Liver (tissue), 8 donors: ENCODE measurements at regions not wholly inside any gene's neighbourhood (a gene's known extent, or its start where the extent isn't known, plus 50 kb on each side); places are given as distances from the start of the nearest gene placed in this dataset.
"Not testable (repeated sequence)": the region's sequence is repeated elsewhere in the genome, so short reads cannot be mapped to it uniquely, and the experiment has no call there.

ENCODE experiments used
- DNase-seq: peaks from one replicate; pipeline ENCODE4 v3.0.0-alpha.2; 2017; ENCODE audit warnings: low spot score
- H3K27ac ChIP-seq, 2 donors: one replicate each; pipeline ENCODE4 v1.7.0; 2013; ENCODE audit warnings: inconsistent platforms in 2 of 2, low read length in 2 of 2, control low read depth in 1 of 2, low read depth in 1 of 2, mild to moderate bottlenecking in 1 of 2
- H3K27me3 ChIP-seq, 4 donors: one replicate each; pipeline versions ENCODE4 v1.6.1 to v1.7.0; 2013; ENCODE audit warnings: low read length in 3 of 4, inconsistent platforms in 1 of 4, mild to moderate bottlenecking in 1 of 4, moderate library complexity in 1 of 4; ENCODE audit not compliant: control insufficient read depth in 4 of 4, insufficient read depth in 4 of 4
- H3K36me3 ChIP-seq, 4 donors: one replicate each; pipeline versions ENCODE4 v1.6.1 to v1.7.0; 2013; ENCODE audit warnings: low read length in 3 of 4, mild to moderate bottlenecking in 3 of 4, low read depth in 1 of 4, moderate library complexity in 1 of 4; ENCODE audit not compliant: control insufficient read depth in 4 of 4, insufficient read depth in 3 of 4
- H3K4me1 ChIP-seq, 4 donors: one replicate each; pipeline versions ENCODE4 v1.6.1 to v1.7.0; 2013; ENCODE audit warnings: low read length in 3 of 4, mild to moderate bottlenecking in 3 of 4, moderate library complexity in 1 of 4; ENCODE audit not compliant: control insufficient read depth in 4 of 4, insufficient read depth in 4 of 4
- H3K4me3 ChIP-seq, 3 donors: one replicate each; pipeline versions ENCODE4 v1.6.1 to v1.7.0; 2013; ENCODE audit warnings: low read length in 3 of 3, control low read depth in 1 of 3, low read depth in 1 of 3, mild to moderate bottlenecking in 1 of 3
- H3K9ac ChIP-seq, 2 donors: one replicate each; pipeline ENCODE4 v1.7.0; 2013; ENCODE audit warnings: low read length in 2 of 2, mild to moderate bottlenecking in 2 of 2, moderate library complexity in 2 of 2, control low read depth in 1 of 2, low read depth in 1 of 2
- H3K9me3 ChIP-seq, 4 donors: one replicate each; pipeline versions ENCODE4 v1.6.1 to v1.7.0; 2013; ENCODE audit warnings: low read length in 3 of 4; ENCODE audit not compliant: control insufficient read depth in 4 of 4
- GABPA ChIP-seq, 2 donors: IDR thresholded peaks in 1 of 2; conservative IDR thresholded peaks in 1 of 2; 2 replicates each; pipeline ENCODE4 v1.6.1; 2016; ENCODE audit warnings: antibody characterized with exemption in 2 of 2, mild to moderate bottlenecking in 1 of 2, moderate library complexity in 1 of 2
- HNF4A ChIP-seq, 2 donors: conservative IDR thresholded peaks; 2 replicates each; pipeline ENCODE4 v1.6.1; 2016; ENCODE audit warnings: antibody characterized with exemption in 2 of 2, mild to moderate bottlenecking in 2 of 2
- HNF4G ChIP-seq: IDR thresholded peaks from 2 replicates; pipeline ENCODE4 v1.6.1; 2016; ENCODE audit warnings: antibody characterized with exemption
- JUND ChIP-seq, 2 donors: IDR thresholded peaks; 2 replicates each; pipeline ENCODE4 v1.6.1; 2016; ENCODE audit warnings: antibody characterized with exemption in 2 of 2
- NR2F2 ChIP-seq: IDR thresholded peaks from 2 replicates; pipeline ENCODE4 v1.6.1; 2016; ENCODE audit warnings: antibody characterized with exemption
- RAD21 ChIP-seq, 2 donors: IDR thresholded peaks; 2 replicates each; pipeline ENCODE4 v1.6.1; 2016; ENCODE audit warnings: antibody characterized with exemption in 2 of 2, mild to moderate bottlenecking in 2 of 2
- RXRA ChIP-seq, 2 donors: IDR thresholded peaks; 2 replicates each; pipeline ENCODE4 v1.6.1; 2017 to 2018; ENCODE audit warnings: antibody characterized with exemption in 2 of 2, mild to moderate bottlenecking in 1 of 2
- WGBS: extraction: QIAGEN DNeasy Blood & Tissue Kit; methylation state at CpG from one replicate; pipeline ENCODE4 v1.1.7; 2013; 5-methylcytosine and 5-hydroxymethylcytosine counted together
- TF ChIP-seq, protein P1 (sequence below): fragments of 150-350 bp; IDR thresholded peaks from 2 replicates; pipeline ENCODE4 v1.5.1; 2017; ENCODE audit warnings: improper control_type of control experiment, low read depth, low read length; ENCODE audit not compliant: missing input control
- TF ChIP-seq, protein P2 (sequence below): IDR thresholded peaks from 2 replicates; pipeline ENCODE4 v1.6.1; 2016; ENCODE audit warnings: antibody characterized with exemption
- TF ChIP-seq, protein P3 (sequence below): IDR thresholded peaks from 2 replicates; pipeline ENCODE4 v1.6.1; 2016; ENCODE audit warnings: antibody characterized with exemption, mild to moderate bottlenecking
- TF ChIP-seq, protein P4 (sequence below): IDR thresholded peaks from 2 replicates; pipeline ENCODE4 v1.6.1; 2016; ENCODE audit warnings: antibody characterized with exemption
- donor health status: healthy.
- donor health status: healthy.
- donor health status: healthy.
- donor health status: healthy.
- donor health status: healthy.

DNA sequence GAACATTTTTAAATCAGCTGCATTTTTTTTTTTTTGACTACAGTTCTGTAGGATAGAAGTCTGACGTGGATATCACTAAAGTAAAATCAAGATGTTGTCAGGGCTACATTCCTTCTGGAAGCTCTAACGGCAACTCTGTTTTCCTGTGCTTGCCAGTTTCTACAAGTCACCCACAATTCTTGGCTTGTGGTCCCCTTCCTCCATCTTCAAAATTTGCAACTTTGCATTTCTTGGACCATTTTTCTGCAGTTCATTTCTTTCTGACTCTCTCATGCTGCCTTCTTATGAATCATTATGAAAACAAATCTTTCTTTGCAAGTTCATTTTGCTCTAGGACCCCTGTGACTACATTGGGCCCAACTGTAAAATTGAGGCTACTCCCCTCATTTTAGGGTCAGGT lies 367.9 kb downstream of the DSC3 start:
- no peak for DNase-seq
- Histone ChIP-seq H3K27ac (no peak overlapping the region), H3K4me1 (no peaks in the 10 kb centered on the region), H3K9me3 (no peaks in the 10 kb centered on the region), H3K27me3 (no peaks in the 10 kb centered on the region), H3K9ac (no peak overlapping the region), H3K4me3 (no peak overlapping the region), H3K36me3 (no peaks in the 10 kb centered on the region)
- WGBS, result 76% methylated on average over 2 of the region's 2 CpGs
- TF ChIP-seq, protein P1, sequence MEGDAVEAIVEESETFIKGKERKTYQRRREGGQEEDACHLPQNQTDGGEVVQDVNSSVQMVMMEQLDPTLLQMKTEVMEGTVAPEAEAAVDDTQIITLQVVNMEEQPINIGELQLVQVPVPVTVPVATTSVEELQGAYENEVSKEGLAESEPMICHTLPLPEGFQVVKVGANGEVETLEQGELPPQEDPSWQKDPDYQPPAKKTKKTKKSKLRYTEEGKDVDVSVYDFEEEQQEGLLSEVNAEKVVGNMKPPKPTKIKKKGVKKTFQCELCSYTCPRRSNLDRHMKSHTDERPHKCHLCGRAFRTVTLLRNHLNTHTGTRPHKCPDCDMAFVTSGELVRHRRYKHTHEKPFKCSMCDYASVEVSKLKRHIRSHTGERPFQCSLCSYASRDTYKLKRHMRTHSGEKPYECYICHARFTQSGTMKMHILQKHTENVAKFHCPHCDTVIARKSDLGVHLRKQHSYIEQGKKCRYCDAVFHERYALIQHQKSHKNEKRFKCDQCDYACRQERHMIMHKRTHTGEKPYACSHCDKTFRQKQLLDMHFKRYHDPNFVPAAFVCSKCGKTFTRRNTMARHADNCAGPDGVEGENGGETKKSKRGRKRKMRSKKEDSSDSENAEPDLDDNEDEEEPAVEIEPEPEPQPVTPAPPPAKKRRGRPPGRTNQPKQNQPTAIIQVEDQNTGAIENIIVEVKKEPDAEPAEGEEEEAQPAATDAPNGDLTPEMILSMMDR, result no peak
- TF ChIP-seq, protein P2, sequence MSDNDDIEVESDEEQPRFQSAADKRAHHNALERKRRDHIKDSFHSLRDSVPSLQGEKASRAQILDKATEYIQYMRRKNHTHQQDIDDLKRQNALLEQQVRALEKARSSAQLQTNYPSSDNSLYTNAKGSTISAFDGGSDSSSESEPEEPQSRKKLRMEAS, result no peak
- TF ChIP-seq RXRA (IDR thresholded peaks at IDR 0.05) (no peak), GABPA (IDR thresholded peaks at IDR 0.05 in 1 of 2, conservative IDR thresholded peaks at IDR 0.05 in 1 of 2) (no peak), HNF4A (conservative IDR thresholded peaks at IDR 0.05) (no peak)
- TF ChIP-seq, protein P3, sequence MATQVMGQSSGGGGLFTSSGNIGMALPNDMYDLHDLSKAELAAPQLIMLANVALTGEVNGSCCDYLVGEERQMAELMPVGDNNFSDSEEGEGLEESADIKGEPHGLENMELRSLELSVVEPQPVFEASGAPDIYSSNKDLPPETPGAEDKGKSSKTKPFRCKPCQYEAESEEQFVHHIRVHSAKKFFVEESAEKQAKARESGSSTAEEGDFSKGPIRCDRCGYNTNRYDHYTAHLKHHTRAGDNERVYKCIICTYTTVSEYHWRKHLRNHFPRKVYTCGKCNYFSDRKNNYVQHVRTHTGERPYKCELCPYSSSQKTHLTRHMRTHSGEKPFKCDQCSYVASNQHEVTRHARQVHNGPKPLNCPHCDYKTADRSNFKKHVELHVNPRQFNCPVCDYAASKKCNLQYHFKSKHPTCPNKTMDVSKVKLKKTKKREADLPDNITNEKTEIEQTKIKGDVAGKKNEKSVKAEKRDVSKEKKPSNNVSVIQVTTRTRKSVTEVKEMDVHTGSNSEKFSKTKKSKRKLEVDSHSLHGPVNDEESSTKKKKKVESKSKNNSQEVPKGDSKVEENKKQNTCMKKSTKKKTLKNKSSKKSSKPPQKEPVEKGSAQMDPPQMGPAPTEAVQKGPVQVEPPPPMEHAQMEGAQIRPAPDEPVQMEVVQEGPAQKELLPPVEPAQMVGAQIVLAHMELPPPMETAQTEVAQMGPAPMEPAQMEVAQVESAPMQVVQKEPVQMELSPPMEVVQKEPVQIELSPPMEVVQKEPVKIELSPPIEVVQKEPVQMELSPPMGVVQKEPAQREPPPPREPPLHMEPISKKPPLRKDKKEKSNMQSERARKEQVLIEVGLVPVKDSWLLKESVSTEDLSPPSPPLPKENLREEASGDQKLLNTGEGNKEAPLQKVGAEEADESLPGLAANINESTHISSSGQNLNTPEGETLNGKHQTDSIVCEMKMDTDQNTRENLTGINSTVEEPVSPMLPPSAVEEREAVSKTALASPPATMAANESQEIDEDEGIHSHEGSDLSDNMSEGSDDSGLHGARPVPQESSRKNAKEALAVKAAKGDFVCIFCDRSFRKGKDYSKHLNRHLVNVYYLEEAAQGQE, result no peak

DNA sequence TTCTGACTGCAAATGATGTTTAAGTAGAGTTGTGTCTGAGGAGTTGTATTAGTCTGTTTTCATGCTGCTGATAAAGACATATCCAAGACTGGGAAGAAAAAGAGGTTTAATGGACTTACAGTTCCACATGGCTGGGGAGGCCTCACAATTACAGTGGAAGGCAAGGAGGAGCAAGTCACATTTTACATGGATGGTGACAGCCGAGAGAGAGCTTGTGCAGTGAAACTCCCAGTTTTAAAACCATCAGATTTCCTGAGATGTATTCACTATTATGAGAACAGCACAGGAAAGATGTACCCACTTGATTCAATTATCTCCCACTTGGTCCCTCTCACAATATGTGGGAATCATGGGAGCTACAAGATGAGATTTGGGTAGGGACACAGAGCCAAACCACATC lies 370.1 kb downstream of the DSC3 start:
- WGBS, result 66% methylated on average over 1 of the region's 1 CpG

DNA sequence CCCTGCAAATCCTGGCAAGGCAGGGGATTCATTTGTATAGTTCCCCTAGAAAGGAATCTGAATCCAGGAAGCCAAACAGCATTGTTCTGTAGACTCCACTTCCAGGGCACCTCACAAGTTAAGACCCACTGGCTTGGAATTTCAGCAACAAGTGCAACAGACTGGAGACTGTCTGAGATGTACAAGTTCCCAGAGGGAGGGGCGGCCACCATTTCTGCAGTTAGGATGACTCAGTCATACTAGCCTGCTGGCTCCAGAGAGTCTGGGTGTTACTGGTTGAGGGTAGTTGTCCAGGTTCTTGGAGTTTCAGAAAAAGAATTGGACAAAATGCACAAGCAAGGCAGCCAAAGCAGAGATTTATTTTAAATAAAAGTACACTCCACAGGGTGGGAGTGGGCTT lies 384.2 kb downstream of the DSC3 start:
- Histone ChIP-seq H3K4me3 (no peak overlapping the region), H3K4me1 (no peaks in the 10 kb centered on the region), H3K9ac (no peak overlapping the region), H3K36me3 (no peaks in the 10 kb centered on the region), H3K9me3 (peaks cover 0 to 3% (median 0%) of the 10 kb centered on the region in 4 donors), H3K27ac (no peak overlapping the region), H3K27me3 (no peaks in the 10 kb centered on the region)
- TF ChIP-seq RAD21 (IDR thresholded peaks at IDR 0.05) (no peak), GABPA (IDR thresholded peaks at IDR 0.05 in 1 of 2, conservative IDR thresholded peaks at IDR 0.05 in 1 of 2) (no peak), JUND (IDR thresholded peaks at IDR 0.05) (no peak), HNF4G (no peak), NR2F2 (no peak), HNF4A (conservative IDR thresholded peaks at IDR 0.05) (no peak)
- TF ChIP-seq, protein P4, sequence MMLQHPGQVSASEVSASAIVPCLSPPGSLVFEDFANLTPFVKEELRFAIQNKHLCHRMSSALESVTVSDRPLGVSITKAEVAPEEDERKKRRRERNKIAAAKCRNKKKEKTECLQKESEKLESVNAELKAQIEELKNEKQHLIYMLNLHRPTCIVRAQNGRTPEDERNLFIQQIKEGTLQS, result no peak
- TF ChIP-seq, protein P3, result no peak
- DNase-seq, result no peak
- 78% methylated on average over 1 of the region's 1 CpG for WGBS

More for the DNA sequence above, 370.1 kb downstream of the DSC3 start:
- DNase-seq, H3K4me3 ChIP-seq, H3K9ac ChIP-seq, H3K9me3 ChIP-seq, H3K27me3 ChIP-seq, H3K27ac ChIP-seq, H3K4me1 ChIP-seq, H3K36me3 ChIP-seq: not testable (repeated sequence)
